NCI-H2227 (cell line): ENCODE measurements at regions not wholly inside any gene's neighbourhood (a gene's known extent, or its start where the extent isn't known, plus 50 kb on each side); places are given as distances from the start of the nearest gene placed in this dataset.
"Not testable (repeated sequence)": the region's sequence is repeated elsewhere in the genome, so short reads cannot be mapped to it uniquely, and the experiment has no call there.

Experiments
- DNase-seq: peaks from one replicate; lab custom pipeline; 2025; ENCODE audit not compliant: unreplicated experiment; lab: John Stamatoyannopoulos, UW

- DNase-seq = no peak
These were observed 378.9 kb downstream of the PREX1 start for GRCh38 chr20:48448666-48449600.

DNA sequence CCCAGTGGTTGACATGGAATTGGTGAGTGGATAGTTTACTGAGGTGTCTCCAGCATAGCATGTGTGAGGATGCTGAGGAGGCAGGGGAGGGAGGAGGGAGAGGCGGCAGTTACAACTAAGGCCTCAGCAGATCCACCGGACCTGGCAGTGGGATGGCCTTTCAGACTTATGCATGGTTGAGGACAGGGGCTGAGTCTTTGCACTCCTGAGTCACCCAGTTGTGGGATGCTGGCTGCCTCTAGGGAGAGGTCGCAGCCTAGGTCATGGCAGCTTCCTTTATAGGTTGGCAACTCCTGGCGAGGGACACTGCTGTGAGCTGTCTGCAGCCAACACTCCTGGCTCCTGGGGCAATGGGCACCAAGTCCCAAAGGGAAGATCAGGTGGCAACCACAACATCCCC, 380.3 kb downstream of the PREX1 start:
- DNase-seq = no peak

- DNase-seq = no peak
These were observed 382.0 kb downstream of the PREX1 start for GRCh38 chr20:48445827-48446226.

GRCh38 chr20:48444249-48444648, 383.6 kb downstream of the PREX1 start:
- no peak for DNase-seq

- no peak for DNase-seq
These were observed 386.9 kb downstream of the PREX1 start for GRCh38 chr20:48440916-48441315.

DNA sequence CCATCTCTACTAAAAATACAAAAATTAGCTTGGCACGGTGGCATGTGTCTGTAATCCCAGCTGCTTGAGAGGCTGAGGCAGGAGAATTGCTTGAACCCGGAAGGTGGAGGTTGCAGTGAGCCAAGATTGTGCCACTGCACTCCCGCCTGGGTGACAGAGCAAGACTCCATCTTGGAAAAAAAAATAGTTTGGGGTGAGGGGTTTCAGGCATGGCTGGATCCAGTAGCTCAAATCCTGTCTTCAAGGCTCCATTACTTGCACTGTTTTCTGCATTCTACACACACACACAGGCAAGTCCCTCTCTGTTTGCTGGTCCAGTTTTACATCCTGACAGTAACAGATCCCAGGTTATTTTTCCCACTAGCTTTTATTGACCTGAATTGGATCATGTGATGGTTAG, 387.5 kb downstream of the PREX1 start:
- not testable (repeated sequence) for DNase-seq

DNA sequence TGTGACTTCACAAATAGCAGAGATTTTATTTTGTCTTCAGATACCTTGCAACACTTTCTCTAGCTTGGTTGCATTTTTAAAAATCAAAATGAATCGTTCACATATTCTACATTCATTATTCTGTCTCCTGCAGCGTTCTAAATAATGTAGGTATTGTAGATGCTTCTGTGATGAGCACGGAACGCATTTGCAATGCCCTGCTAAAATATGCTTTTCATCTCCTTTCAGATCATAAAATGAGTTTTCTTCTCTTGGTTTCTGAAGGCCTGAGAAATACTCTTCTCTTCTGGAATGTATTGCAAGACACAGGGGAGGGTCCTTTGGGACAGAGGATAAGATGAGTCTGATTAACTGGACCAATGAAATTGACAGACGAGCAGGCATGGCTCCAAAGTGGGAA, 390.7 kb downstream of the PREX1 start:
- DNase-seq = no peak

- DNase-seq = not testable (repeated sequence)
These were observed 391.2 kb downstream of the PREX1 start for GRCh38 chr20:48436609-48437008.

- no peak for DNase-seq
These were observed 394.6 kb downstream of the PREX1 start for GRCh38 chr20:48433178-48433577.

GRCh38 chr20:48432494-48432832, 395.3 kb downstream of the PREX1 start:
- no peak for DNase-seq

DNA sequence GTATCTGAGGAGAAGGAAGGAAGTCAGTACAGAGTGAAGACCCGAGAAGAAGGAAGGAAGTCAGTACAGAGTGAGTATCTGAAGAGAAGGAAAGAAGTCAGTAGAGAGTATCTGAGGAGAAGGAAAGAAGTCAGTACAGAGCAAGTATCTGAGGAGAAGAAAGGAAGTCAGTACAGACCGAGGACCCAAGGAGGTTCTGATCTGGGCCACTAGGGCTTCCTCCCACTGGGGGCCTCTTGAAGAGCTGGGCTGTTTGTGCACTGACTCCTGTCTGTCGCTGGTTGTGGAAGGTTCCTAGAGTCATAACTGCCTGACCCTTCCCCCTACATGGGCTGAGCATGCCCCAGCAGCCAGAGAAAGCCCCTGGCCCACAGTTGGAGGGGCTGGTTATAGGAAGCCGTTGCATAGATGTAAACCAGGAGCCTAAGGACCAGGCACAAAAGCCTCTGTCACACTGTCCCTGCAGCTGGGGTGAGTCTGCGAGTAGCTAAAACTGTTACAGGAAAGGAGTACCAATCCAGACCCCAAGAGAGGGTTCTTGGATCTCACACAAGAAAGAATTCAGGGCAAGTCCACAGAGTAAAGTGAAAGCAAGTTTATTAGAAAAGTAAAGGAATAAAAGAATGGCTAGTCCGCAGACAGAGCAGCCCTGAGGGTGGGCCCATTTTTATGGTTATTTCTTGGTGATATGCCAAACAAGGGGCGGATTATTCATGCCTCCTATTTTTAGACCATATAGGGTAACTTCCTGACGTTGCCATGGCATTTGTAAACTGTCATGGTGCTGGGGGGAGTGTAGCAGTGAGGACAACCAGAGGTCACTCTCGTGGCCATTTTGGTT, 395.9 kb downstream of the PREX1 start:
- DNase-seq = no peak

DNA sequence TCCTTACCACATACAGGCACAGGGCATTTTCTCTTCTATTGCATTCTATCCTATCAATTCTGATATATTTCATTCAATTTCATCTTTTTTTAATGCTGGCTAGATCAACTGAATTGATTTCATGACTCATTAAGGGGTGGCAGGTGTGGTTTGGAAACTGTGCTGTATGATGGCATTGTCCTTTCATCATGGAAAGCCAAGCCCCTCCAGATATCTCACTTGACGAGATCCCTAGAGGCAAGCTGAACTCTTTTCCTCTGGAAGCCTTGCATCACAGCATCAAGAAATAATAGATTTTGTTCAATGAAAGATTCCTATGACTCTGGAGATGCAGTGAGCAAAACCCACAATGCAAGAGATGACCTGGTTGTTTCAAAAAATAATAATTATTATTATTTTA, 401.2 kb downstream of the PREX1 start:
- no peak for DNase-seq

GRCh38 chr20:48425817-48426612, 401.8 kb downstream of the PREX1 start:
- DNase-seq = no peak

GRCh38 chr20:48425321-48425720, 402.5 kb downstream of the PREX1 start:
- DNase-seq = no peak

DNA sequence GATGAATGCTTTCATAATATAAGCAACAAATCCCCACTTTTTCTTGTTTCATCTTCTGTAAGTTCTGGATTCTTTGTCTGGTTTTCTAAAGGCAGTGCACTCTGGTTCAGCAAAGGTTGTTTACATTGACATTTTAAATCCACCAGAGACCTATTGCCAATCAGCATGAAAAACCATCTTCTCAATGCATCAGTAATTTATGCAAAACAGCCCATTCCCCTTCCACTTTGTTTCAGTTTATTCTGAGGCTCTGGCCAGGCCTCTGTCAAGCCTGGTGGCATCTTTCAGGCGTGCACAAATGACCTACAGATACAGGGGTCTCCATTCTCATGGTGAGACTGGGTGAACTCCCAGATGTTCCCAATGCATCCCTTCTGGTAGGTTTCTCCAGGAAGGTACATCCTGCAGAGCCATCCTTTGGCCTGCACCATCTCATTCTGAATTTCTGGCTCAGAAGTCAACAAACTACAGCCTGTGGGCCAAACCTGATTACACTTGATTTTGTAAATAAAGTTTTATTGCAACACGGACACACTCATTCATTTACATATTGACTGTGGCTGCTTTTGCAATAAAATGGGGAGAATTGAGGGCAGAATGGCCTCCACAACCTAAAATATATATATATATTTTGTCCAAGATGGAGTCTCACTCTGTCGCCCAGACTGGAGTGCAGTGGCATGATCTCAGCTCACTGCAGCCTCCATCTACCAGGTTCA, 405.4 kb downstream of the PREX1 start:
- no peak for DNase-seq

- DNase-seq = no peak
These were observed 406.3 kb downstream of the PREX1 start for GRCh38 chr20:48421547-48421946.

DNA sequence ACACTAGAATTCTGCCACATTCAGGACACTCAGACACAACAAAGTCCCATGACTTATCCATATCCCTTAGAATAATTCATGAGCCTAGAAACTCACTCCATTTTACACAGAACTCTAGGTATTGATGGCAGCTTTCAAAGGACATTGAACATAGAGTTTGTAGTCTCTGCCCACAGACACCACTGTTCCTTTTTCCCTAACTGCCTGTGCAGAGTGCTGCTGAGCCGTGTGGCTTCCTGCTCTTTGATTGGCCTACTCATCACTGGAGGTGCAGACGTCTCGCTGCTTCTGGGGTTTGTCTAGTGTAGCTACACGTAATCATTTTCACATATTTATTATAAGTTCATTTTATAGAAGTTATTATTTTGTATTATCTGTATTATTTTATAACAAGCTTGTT, 407.6 kb downstream of the PREX1 start:
- no peak for DNase-seq

GRCh38 chr20:48419173-48419572, 408.6 kb downstream of the PREX1 start:
- DNase-seq = no peak

DNA sequence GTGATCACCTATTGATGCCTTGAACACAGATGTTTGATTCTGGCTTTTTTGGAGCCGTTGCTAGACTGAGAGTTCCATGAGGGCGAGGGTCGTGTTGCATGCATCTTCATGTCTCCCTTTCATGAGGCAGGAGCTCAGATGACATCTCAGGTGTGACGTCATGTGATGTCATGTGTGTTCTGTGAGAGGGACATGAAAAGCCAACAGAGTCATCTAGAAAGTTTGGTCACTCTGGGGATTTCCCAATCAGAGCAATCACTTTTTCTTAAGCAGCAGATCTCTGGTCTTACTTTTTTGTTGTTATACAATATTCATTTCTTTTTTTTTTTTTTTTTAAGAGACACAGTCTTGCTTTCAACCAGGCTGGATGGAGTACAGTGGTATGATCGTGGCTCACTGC, 411.8 kb downstream of the PREX1 start:
- no peak for DNase-seq

GRCh38 chr20:48414786-48415185, 413.0 kb downstream of the PREX1 start:
- no peak for DNase-seq
